Karpas-422 (cell line): ENCODE measurements at regions not wholly inside any gene's neighbourhood (a gene's known extent, or its start where the extent isn't known, plus 50 kb on each side); places are given as distances from the start of the nearest gene placed in this dataset.
"Not testable (repeated sequence)": the region's sequence is repeated elsewhere in the genome, so short reads cannot be mapped to it uniquely, and the experiment has no call there.

Experiments used
- DNase-seq: peaks from one replicate; pipeline ENCODE4 v3.0.0-alpha.2; 2015
- H2AFZ ChIP-seq: fragments of 200-600 bp; sonication (generic); 2 replicates; pipeline ENCODE4 v1.6.1; 2014; ENCODE audit warnings: antibody characterized with exemption, low read length, mixed read lengths
- H3K27ac ChIP-seq: fragments of 200-600 bp; sonication (generic); 2 replicates; pipeline ENCODE4 v1.5.1; 2014; ENCODE audit warnings: mild to moderate bottlenecking, low read length, moderate library complexity
- H3K27me3 ChIP-seq: fragments of 200-600 bp; sonication (generic); 2 replicates; pipeline ENCODE4 v1.6.1; 2014; ENCODE audit warnings: low read length, mixed read lengths
- H3K36me3 ChIP-seq: fragments of 200-600 bp; sonication (generic); 2 replicates; pipeline ENCODE4 v1.6.1; 2014; ENCODE audit warnings: low read length, mixed read lengths; ENCODE audit not compliant: insufficient read depth
- H3K4me1 ChIP-seq: fragments of 200-600 bp; sonication (generic); 2 replicates; pipeline ENCODE4 v1.6.1; 2014; ENCODE audit warnings: mild to moderate bottlenecking, low read length, mixed read lengths
- H3K4me2 ChIP-seq: fragments of 200-600 bp; sonication (generic); 2 replicates; pipeline ENCODE4 v1.6.1; 2014; ENCODE audit warnings: low read length, low read depth, mild to moderate bottlenecking; ENCODE audit not compliant: poor library complexity, severe bottlenecking
- H3K4me3 ChIP-seq: fragments of 200-600 bp; sonication (generic); 2 replicates; pipeline ENCODE4 v1.5.1; 2014; ENCODE audit warnings: mild to moderate bottlenecking, antibody characterized with exemption, low read length, mixed read lengths
- H3K79me2 ChIP-seq: fragments of 200-600 bp; sonication (generic); 2 replicates; pipeline ENCODE4 v1.6.1; 2014; ENCODE audit warnings: mild to moderate bottlenecking, low read length, mixed read lengths
- H3K9ac ChIP-seq: fragments of 200-600 bp; sonication (generic); 2 replicates; pipeline ENCODE4 v1.6.0; 2014; ENCODE audit warnings: low read length
- H3K9me2 ChIP-seq: fragments of 200-600 bp; sonication (generic), shearing (Covaris generic); replicated peaks from 2 replicates; pipeline ENCODE4 v1.6.0; 2014; ENCODE audit warnings: mild to moderate bottlenecking, low read length, moderate library complexity; ENCODE audit not compliant: insufficient read depth
- H3K9me3 ChIP-seq: fragments of 300-700, 200-600 bp; sonication (generic); 2 replicates; pipeline ENCODE4 v1.6.1; 2014; ENCODE audit warnings: low read length, mixed read lengths
- H4K20me1 ChIP-seq: fragments of 200-600 bp; sonication (generic); 2 replicates; pipeline ENCODE4 v1.6.1; 2014; ENCODE audit warnings: mild to moderate bottlenecking, antibody characterized with exemption, low read length, low read depth; ENCODE audit not compliant: insufficient read depth

GRCh38 chr14:23728791-23729190 is 92.6 kb downstream of the DHRS2 start:
- Histone ChIP-seq H3K4me1 (no peaks in the 10 kb centered on the region), H3K36me3 (no peaks in the 10 kb centered on the region), H3K9me3 (no peaks in the 10 kb centered on the region), H3K9ac (no peak overlapping the region), H3K79me2 (no peaks in the 10 kb centered on the region), H4K20me1 (no peaks in the 10 kb centered on the region), H3K27me3 (0 out of 2 replicates have a peak, but pooled peaks cover 3% of the 10 kb centered on the region), H3K9me2 (no peaks in the 10 kb centered on the region), H3K4me2 (no peak overlapping the region), H3K4me3 (no peak overlapping the region), H2AFZ (no peak overlapping the region), H3K27ac (no peak overlapping the region)
- no peak for DNase-seq

GRCh38 chr14:23729720-23730387 is 93.7 kb downstream of the DHRS2 start:
- Histone ChIP-seq H4K20me1 (no peaks in the 10 kb centered on the region), H3K9me2 (no peaks in the 10 kb centered on the region), H2AFZ (no peak overlapping the region), H3K4me1 (no peaks in the 10 kb centered on the region), H3K27me3 (no peaks in the 10 kb centered on the region), H3K27ac (no peak overlapping the region), H3K79me2 (no peaks in the 10 kb centered on the region), H3K9ac (no peak overlapping the region), H3K36me3 (no peaks in the 10 kb centered on the region), H3K4me2 (no peak overlapping the region), H3K9me3 (no peaks in the 10 kb centered on the region), H3K4me3 (no peak overlapping the region)
- no peak for DNase-seq

GRCh38 chr14:23735394-23735793 is 99.2 kb downstream of the DHRS2 start:
- Histone ChIP-seq H3K9me3 (no peaks in the 10 kb centered on the region), H3K27ac (no peak overlapping the region), H3K9me2 (no peaks in the 10 kb centered on the region), H2AFZ (no peak overlapping the region), H3K79me2 (no peaks in the 10 kb centered on the region), H3K9ac (no peak overlapping the region), H3K4me2 (no peak overlapping the region), H3K4me1 (no peaks in the 10 kb centered on the region), H3K4me3 (no peak overlapping the region), H3K27me3 (no peaks in the 10 kb centered on the region), H4K20me1 (no peaks in the 10 kb centered on the region), H3K36me3 (no peaks in the 10 kb centered on the region)
- DNase-seq = no peak

GRCh38 chr14:23744368-23744767 is 108.2 kb downstream of the DHRS2 start:
- not testable (repeated sequence) for H3K79me2 ChIP-seq, H3K9me3 ChIP-seq, H4K20me1 ChIP-seq, H3K27me3 ChIP-seq, H3K4me1 ChIP-seq, H3K27ac ChIP-seq, H3K4me3 ChIP-seq, DNase-seq, H3K4me2 ChIP-seq, H3K9me2 ChIP-seq, H2AFZ ChIP-seq, H3K9ac ChIP-seq, H3K36me3 ChIP-seq

- H3K9me3 ChIP-seq = no peaks in the 10 kb centered on the region
- no peak overlapping the region for H3K4me3 ChIP-seq
- DNase-seq = no peak
- H3K4me1 ChIP-seq = no peaks in the 10 kb centered on the region
- no peak overlapping the region for H3K4me2 ChIP-seq
- peaks cover 2% of the 10 kb centered on the region; the same call in 1 of the 2 replicates for H3K27me3 ChIP-seq
- no peak overlapping the region for H2AFZ ChIP-seq
- H3K9ac ChIP-seq = no peak overlapping the region
- no peaks in the 10 kb centered on the region for H3K36me3 ChIP-seq
- H3K9me2 ChIP-seq = no peaks in the 10 kb centered on the region
- no peaks in the 10 kb centered on the region for H3K79me2 ChIP-seq
- H4K20me1 ChIP-seq = no peaks in the 10 kb centered on the region
- H3K27ac ChIP-seq = no peak overlapping the region
Measured at GRCh38 chr14:23750357-23750756, 114.2 kb downstream of the DHRS2 start.

GRCh38 chr14:23751616-23752015 is 115.5 kb downstream of the DHRS2 start:
- no peaks in the 10 kb centered on the region for H4K20me1 ChIP-seq
- H3K79me2 ChIP-seq = no peaks in the 10 kb centered on the region
- H3K4me3 ChIP-seq = no peak overlapping the region
- H3K9me2 ChIP-seq = no peaks in the 10 kb centered on the region
- H3K9ac ChIP-seq = no peak overlapping the region
- no peaks in the 10 kb centered on the region for H3K9me3 ChIP-seq
- no peak overlapping the region for H3K4me2 ChIP-seq
- no peak for DNase-seq
- no peak overlapping the region for H3K27ac ChIP-seq
- H3K27me3 ChIP-seq = peaks cover 2% of the 10 kb centered on the region; the same call in 1 of the 2 replicates
- H2AFZ ChIP-seq = no peak overlapping the region
- H3K36me3 ChIP-seq = no peaks in the 10 kb centered on the region
- H3K4me1 ChIP-seq = no peaks in the 10 kb centered on the region

- H3K79me2 ChIP-seq = no peaks in the 10 kb centered on the region
- no peak overlapping the region for H3K4me3 ChIP-seq
- no peaks in the 10 kb centered on the region for H3K27me3 ChIP-seq
- no peaks in the 10 kb centered on the region for H3K9me2 ChIP-seq
- no peak overlapping the region for H3K27ac ChIP-seq
- H3K36me3 ChIP-seq = no peaks in the 10 kb centered on the region
- no peaks in the 10 kb centered on the region for H3K4me1 ChIP-seq
- H3K9ac ChIP-seq = no peak overlapping the region
- H3K4me2 ChIP-seq = no peak overlapping the region
- H3K9me3 ChIP-seq = no peaks in the 10 kb centered on the region
- no peak for DNase-seq
- no peaks in the 10 kb centered on the region for H4K20me1 ChIP-seq
- H2AFZ ChIP-seq = no peak overlapping the region
Measured at GRCh38 chr14:23763394-23763793, 127.2 kb downstream of the DHRS2 start.

GRCh38 chr14:23766737-23767401 is 130.7 kb downstream of the DHRS2 start:
- Histone ChIP-seq H3K27ac (no peak overlapping the region), H3K36me3 (no peaks in the 10 kb centered on the region), H3K4me2 (no peak overlapping the region), H4K20me1 (no peaks in the 10 kb centered on the region), H3K4me3 (no peak overlapping the region), H3K79me2 (no peaks in the 10 kb centered on the region), H3K9ac (no peak overlapping the region), H2AFZ (no peak overlapping the region), H3K9me3 (no peaks in the 10 kb centered on the region), H3K4me1 (no peaks in the 10 kb centered on the region), H3K9me2 (no peaks in the 10 kb centered on the region), H3K27me3 (no peaks in the 10 kb centered on the region)
- DNase-seq = no peak
